ENCODE measurements at regions not wholly inside any gene's neighbourhood (a gene's known extent, or its start where the extent isn't known, plus 50 kb on each side); places are given as distances from the start of the nearest gene placed in this dataset.

DNA sequence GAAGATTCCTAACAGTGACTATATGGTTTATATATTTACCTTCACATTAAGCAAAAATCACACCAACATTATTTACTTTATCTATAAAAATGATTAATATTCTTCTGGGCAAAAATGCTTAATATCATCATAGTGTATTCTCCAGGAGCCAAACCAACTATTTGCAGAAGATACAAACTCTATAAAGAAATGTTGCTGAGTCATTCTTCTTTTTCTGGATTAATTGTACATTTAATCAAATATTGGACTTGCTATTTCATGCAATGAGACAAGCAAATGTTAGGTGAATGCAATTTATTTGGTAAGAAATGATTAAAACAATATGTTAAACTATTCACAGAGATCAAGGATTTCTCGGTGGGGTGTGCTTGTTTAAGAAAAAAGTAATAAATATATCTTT lies 1075.8 kb downstream of the PCDH9 start:
- no peak for TF ChIP-seq EP300 (IDR thresholded peaks at IDR 0.05; ENCODE audit: borderline replicate concordance)
- TF ChIP-seq, protein P1, sequence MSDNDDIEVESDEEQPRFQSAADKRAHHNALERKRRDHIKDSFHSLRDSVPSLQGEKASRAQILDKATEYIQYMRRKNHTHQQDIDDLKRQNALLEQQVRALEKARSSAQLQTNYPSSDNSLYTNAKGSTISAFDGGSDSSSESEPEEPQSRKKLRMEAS (IDR thresholded peaks at IDR 0.05), result no peak
- TF ChIP-seq CEBPB (IDR thresholded peaks at IDR 0.05), result no peak
- TF ChIP-seq NFIC (IDR thresholded peaks at IDR 0.05), result no peak
- TF ChIP-seq RAD21 (IDR thresholded peaks at IDR 0.05; ENCODE audit: low read depth), result no peak
- TF ChIP-seq, protein P2, sequence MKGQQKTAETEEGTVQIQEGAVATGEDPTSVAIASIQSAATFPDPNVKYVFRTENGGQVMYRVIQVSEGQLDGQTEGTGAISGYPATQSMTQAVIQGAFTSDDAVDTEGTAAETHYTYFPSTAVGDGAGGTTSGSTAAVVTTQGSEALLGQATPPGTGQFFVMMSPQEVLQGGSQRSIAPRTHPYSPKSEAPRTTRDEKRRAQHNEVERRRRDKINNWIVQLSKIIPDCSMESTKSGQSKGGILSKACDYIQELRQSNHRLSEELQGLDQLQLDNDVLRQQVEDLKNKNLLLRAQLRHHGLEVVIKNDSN (IDR thresholded peaks at IDR 0.05), result no peak
- no peak for TF ChIP-seq TAF1 (IDR thresholded peaks at IDR 0.05; ENCODE audit: low read depth)
- TF ChIP-seq CREB1 (IDR thresholded peaks at IDR 0.05; ENCODE audit: low read depth), result no peak
- TF ChIP-seq, protein P3, sequence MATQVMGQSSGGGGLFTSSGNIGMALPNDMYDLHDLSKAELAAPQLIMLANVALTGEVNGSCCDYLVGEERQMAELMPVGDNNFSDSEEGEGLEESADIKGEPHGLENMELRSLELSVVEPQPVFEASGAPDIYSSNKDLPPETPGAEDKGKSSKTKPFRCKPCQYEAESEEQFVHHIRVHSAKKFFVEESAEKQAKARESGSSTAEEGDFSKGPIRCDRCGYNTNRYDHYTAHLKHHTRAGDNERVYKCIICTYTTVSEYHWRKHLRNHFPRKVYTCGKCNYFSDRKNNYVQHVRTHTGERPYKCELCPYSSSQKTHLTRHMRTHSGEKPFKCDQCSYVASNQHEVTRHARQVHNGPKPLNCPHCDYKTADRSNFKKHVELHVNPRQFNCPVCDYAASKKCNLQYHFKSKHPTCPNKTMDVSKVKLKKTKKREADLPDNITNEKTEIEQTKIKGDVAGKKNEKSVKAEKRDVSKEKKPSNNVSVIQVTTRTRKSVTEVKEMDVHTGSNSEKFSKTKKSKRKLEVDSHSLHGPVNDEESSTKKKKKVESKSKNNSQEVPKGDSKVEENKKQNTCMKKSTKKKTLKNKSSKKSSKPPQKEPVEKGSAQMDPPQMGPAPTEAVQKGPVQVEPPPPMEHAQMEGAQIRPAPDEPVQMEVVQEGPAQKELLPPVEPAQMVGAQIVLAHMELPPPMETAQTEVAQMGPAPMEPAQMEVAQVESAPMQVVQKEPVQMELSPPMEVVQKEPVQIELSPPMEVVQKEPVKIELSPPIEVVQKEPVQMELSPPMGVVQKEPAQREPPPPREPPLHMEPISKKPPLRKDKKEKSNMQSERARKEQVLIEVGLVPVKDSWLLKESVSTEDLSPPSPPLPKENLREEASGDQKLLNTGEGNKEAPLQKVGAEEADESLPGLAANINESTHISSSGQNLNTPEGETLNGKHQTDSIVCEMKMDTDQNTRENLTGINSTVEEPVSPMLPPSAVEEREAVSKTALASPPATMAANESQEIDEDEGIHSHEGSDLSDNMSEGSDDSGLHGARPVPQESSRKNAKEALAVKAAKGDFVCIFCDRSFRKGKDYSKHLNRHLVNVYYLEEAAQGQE (IDR thresholded peaks at IDR 0.05; ENCODE audit: low read depth), result no peak
- TF ChIP-seq TCF12 (IDR thresholded peaks at IDR 0.05; ENCODE audit: low read depth), result no peak
- no peak for TF ChIP-seq YY1 (IDR thresholded peaks at IDR 0.05; ENCODE audit: low read depth)
- TF ChIP-seq FOXM1 (IDR thresholded peaks at IDR 0.05; ENCODE audit: borderline replicate concordance, low read depth), result no peak
- no peak for TF ChIP-seq ZBTB7A (IDR thresholded peaks at IDR 0.05; ENCODE audit: low read depth)

DNA sequence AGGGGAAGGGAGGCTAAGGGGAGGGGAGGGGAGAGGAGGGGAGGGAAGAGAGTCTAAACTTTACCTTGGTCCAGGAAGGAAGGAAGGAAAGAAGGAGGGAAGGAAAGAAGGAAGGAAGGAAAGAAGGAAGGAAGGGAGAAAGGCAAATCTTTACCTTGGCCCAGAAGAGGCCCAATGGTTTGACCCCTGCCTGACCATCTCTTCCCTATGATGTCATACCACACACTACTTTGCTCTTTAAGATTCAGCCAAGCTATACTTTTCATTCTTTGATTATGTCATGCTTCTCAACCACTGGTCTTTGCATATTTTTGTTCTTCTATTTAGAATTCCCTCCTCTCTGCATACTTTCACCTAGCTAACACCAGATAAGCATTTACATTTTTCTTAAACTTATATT lies 1077.5 kb downstream of the PCDH9 start:
- TF ChIP-seq CREB1 (IDR thresholded peaks at IDR 0.05; ENCODE audit: low read depth) (no peak), NFIC (IDR thresholded peaks at IDR 0.05) (no peak), RAD21 (IDR thresholded peaks at IDR 0.05; ENCODE audit: low read depth) (no peak), EP300 (IDR thresholded peaks at IDR 0.05; ENCODE audit: borderline replicate concordance) (no peak), TCF12 (IDR thresholded peaks at IDR 0.05; ENCODE audit: low read depth) (no peak), EGR1 (IDR thresholded peaks at IDR 0.05) (no peak), ZBTB7A (IDR thresholded peaks at IDR 0.05; ENCODE audit: low read depth) (no peak), CEBPB (IDR thresholded peaks at IDR 0.05) (no peak), YY1 (IDR thresholded peaks at IDR 0.05; ENCODE audit: low read depth) (no peak), TEAD4 (IDR thresholded peaks at IDR 0.05) (no peak), TAF1 (IDR thresholded peaks at IDR 0.05; ENCODE audit: low read depth) (no peak), FOXM1 (IDR thresholded peaks at IDR 0.05; ENCODE audit: borderline replicate concordance, low read depth) (no peak)
- TF ChIP-seq, protein P3 (IDR thresholded peaks at IDR 0.05; ENCODE audit: low read depth), result no peak
- TF ChIP-seq, protein P1 (IDR thresholded peaks at IDR 0.05), result no peak
- TF ChIP-seq, protein P2 (IDR thresholded peaks at IDR 0.05), result no peak

DNA sequence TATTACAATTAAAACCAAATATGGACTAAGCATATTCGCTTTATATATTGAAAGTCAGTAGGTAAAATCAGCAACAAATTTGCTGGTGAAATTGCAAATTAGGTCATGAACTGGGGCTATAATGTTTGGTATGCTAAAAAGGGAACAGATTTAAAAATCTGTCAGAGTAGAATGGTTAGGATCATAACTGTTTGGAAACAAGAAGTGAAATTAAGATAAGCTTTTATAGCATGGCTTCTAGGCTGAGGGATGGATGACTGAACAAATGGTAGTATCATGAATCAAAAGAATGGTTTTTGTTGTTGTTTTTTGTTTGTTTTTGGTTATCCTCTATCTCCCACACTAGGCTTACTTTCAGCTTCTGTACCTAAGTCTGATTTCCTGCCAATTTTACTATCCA lies 1090.4 kb downstream of the PCDH9 start:
- TF ChIP-seq FOXM1 (IDR thresholded peaks at IDR 0.05; ENCODE audit: borderline replicate concordance, low read depth) (no peak), RAD21 (IDR thresholded peaks at IDR 0.05; ENCODE audit: low read depth) (no peak), TAF1 (IDR thresholded peaks at IDR 0.05; ENCODE audit: low read depth) (no peak), TCF12 (IDR thresholded peaks at IDR 0.05; ENCODE audit: low read depth) (no peak), EP300 (IDR thresholded peaks at IDR 0.05; ENCODE audit: borderline replicate concordance) (no peak), TEAD4 (IDR thresholded peaks at IDR 0.05) (no peak), NFIC (IDR thresholded peaks at IDR 0.05) (no peak), YY1 (IDR thresholded peaks at IDR 0.05; ENCODE audit: low read depth) (no peak), EGR1 (IDR thresholded peaks at IDR 0.05) (no peak), CREB1 (IDR thresholded peaks at IDR 0.05; ENCODE audit: low read depth) (no peak), ZBTB7A (IDR thresholded peaks at IDR 0.05; ENCODE audit: low read depth) (no peak), CEBPB (IDR thresholded peaks at IDR 0.05) (no peak)
- TF ChIP-seq, protein P2 (IDR thresholded peaks at IDR 0.05), result no peak
- TF ChIP-seq, protein P1 (IDR thresholded peaks at IDR 0.05), result no peak
- TF ChIP-seq, protein P3 (IDR thresholded peaks at IDR 0.05; ENCODE audit: low read depth), result no peak
